ENCODE measurements at regions not wholly inside any gene's neighbourhood (a gene's known extent, or its start where the extent isn't known, plus 50 kb on each side); places are given as distances from the start of the nearest gene placed in this dataset.
A peak's percentile ranks its signal among the peaks of the same experiment; 100 is the strongest.

DNA sequence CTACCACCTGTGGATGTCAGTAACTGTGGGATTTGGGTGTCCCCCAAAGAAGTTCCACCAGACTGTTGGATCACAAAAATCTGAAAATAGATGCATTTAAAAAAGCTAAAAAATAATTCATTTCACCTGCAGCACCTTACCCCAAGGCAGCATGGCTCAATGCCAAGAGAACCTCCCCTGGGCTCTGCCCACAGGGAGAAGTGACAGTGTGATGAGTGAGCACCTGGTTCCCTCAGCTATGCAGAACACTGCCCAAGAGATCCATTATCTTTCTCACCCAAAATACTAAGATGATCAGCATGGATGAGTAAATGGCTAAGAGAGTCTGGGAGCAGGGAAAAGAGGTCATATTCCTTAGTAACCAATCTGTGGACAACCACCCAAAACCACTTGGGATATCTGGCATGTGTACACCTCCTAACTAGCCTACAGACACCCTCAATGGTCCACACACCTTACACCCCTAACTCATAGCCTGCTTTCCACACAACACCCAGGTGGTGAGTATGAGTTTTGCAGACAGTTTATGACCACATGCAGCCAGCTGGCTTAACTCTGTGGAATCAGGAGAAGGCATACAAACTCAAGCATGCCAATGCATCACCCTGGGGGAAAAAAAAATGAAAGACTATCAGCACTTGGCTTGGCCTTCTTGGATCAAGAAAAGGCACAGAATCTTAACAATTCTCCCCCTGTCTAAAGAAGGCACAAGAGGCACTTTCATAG lies 416.5 kb upstream of the SMIM31 start:
- Histone ChIP-seq H3K79me1 (ENCODE audit: insufficient read depth, low read depth, low read length, poor library complexity, severe bottlenecking) (no peaks in the 10 kb centered on the region), H2AFZ (ENCODE audit: low read length) (no peak overlapping the region), H4K20me1 (ENCODE audit: control insufficient read depth, insufficient read depth, insufficient read length) (no peaks in the 10 kb centered on the region), H3K27me3 (ENCODE audit: insufficient read depth, low read length) (no peaks in the 10 kb centered on the region), H2BK15ac (ENCODE audit: low read depth, low read length) (no peak overlapping the region), H3K14ac (ENCODE audit: insufficient read depth, low read length) (no peak overlapping the region), H3K4ac (ENCODE audit: low read depth, low read length) (no peak overlapping the region), H2BK5ac (ENCODE audit: insufficient read length, low read length) (no peak overlapping the region), H3K27ac (ENCODE audit: insufficient read length, low read depth, low read length) (no peak overlapping the region), H3K4me1 (ENCODE audit: insufficient read depth, low read length) (no peaks in the 10 kb centered on the region), H3K9ac (ENCODE audit: extremely low read depth, insufficient read length, low read length) (no peak overlapping the region), H4K8ac (replicated peaks; ENCODE audit: insufficient read length, low read depth, low read length) (no peak overlapping the region), H2AK5ac (ENCODE audit: insufficient read length, low read length) (peak overlapping the region; percentile 60), H2BK120ac (ENCODE audit: low read depth, low read length, poor library complexity, severe bottlenecking) (no peak overlapping the region), H3K56ac (ENCODE audit: insufficient read length, low read depth, low read length) (no peak overlapping the region), H4K91ac (ENCODE audit: insufficient read length, low read depth, low read length) (no peak overlapping the region), H3K18ac (ENCODE audit: insufficient read length, low read depth, low read length) (no peak overlapping the region), H3K23ac (ENCODE audit: insufficient read length, low read depth, low read length) (no peak overlapping the region), H3K23me2 (ENCODE audit: insufficient read length, low read depth, low read length, poor library complexity, severe bottlenecking) (no peaks in the 10 kb centered on the region), H2BK12ac (ENCODE audit: insufficient read length, low read depth, low read length) (peak overlapping the region; percentile 90), H3K4me2 (ENCODE audit: insufficient read depth, insufficient read length, low read length) (no peak overlapping the region), H3K79me2 (ENCODE audit: insufficient read depth, low read length) (no peaks in the 10 kb centered on the region), H3K9me3 (ENCODE audit: control insufficient read depth, low read depth, low read length) (no peaks in the 10 kb centered on the region), H3T11ph (ENCODE audit: low read length) (no peak overlapping the region), H4K5ac (ENCODE audit: insufficient read length, low read depth, low read length) (peak overlapping the region; percentile 75), H2BK20ac (ENCODE audit: low read depth, low read length, poor library complexity, severe bottlenecking) (no peak overlapping the region)
- peak overlapping the region in 1 of 3 experiments; percentile 5; a peak in 1 of 7 replicates for H3K27ac Mint-ChIP-seq
- H3K27me3 Mint-ChIP-seq (ENCODE audit: low read depth), result no peaks in the 10 kb centered on the region
- peaks cover 7 to 12% of the 10 kb centered on the region in 2 experiments; a peak in 3 of 5 replicates for H3K9me3 Mint-ChIP-seq
- H3K4me3 Mint-ChIP-seq, result no peak overlapping the region
- DNase-seq, result no peak
- peaks cover 0 to 9% (median 7%) of the 10 kb centered on the region in 3 experiments; a peak in 3 of 7 replicates for H3K36me3 Mint-ChIP-seq (ENCODE audit: insufficient read depth in 1 of 3, low read depth in 3 of 3)
- no peaks in the 10 kb centered on the region for H3K4me1 Mint-ChIP-seq
- TF ChIP-seq, protein P1, sequence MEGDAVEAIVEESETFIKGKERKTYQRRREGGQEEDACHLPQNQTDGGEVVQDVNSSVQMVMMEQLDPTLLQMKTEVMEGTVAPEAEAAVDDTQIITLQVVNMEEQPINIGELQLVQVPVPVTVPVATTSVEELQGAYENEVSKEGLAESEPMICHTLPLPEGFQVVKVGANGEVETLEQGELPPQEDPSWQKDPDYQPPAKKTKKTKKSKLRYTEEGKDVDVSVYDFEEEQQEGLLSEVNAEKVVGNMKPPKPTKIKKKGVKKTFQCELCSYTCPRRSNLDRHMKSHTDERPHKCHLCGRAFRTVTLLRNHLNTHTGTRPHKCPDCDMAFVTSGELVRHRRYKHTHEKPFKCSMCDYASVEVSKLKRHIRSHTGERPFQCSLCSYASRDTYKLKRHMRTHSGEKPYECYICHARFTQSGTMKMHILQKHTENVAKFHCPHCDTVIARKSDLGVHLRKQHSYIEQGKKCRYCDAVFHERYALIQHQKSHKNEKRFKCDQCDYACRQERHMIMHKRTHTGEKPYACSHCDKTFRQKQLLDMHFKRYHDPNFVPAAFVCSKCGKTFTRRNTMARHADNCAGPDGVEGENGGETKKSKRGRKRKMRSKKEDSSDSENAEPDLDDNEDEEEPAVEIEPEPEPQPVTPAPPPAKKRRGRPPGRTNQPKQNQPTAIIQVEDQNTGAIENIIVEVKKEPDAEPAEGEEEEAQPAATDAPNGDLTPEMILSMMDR (conservative IDR thresholded peaks at IDR 0.05), result no peak
